ENCODE measurements at regions not wholly inside any gene's neighbourhood (a gene's known extent, or its start where the extent isn't known, plus 50 kb on each side); places are given as distances from the start of the nearest gene placed in this dataset.
A peak's percentile ranks its signal among the peaks of the same experiment; 100 is the strongest.

GRCh38 chr10:126722726-126723125, 52.2 kb upstream of the C10orf90 start:
- ATAC-seq, result no peak
- DNase-seq, result no peak
- Mint-ChIP-seq H3K27me3 (ENCODE audit: low read depth) (no peaks in the 10 kb centered on the region), H3K36me3 (ENCODE audit: insufficient read depth) (no peaks in the 10 kb centered on the region), H3K4me1 (ENCODE audit: low read depth) (no peaks in the 10 kb centered on the region), H3K9me3 (peaks cover 3% of the 10 kb centered on the region), H3K4me3 (no peak overlapping the region)

GRCh38 chr10:126723226-126723625, 52.7 kb upstream of the C10orf90 start:
- Mint-ChIP-seq H3K4me3 (no peak overlapping the region), H3K9me3 (peaks cover 3% of the 10 kb centered on the region), H3K36me3 (ENCODE audit: insufficient read depth) (no peaks in the 10 kb centered on the region), H3K27me3 (ENCODE audit: low read depth) (no peaks in the 10 kb centered on the region), H3K4me1 (ENCODE audit: low read depth) (no peaks in the 10 kb centered on the region)
- ATAC-seq (no peak), DNase-seq (no peak)

- H3K9me3 Mint-ChIP-seq, result no peaks in the 10 kb centered on the region
- no peaks in the 10 kb centered on the region for H3K4me1 Mint-ChIP-seq (ENCODE audit: low read depth)
- DNase-seq (no peak), ATAC-seq (no peak)
- H3K4me3 Mint-ChIP-seq, result no peak overlapping the region
- no peaks in the 10 kb centered on the region for H3K36me3 Mint-ChIP-seq (ENCODE audit: insufficient read depth)
- no peaks in the 10 kb centered on the region for H3K27me3 Mint-ChIP-seq (ENCODE audit: low read depth)
Measured at GRCh38 chr10:126729314-126729870, 58.9 kb upstream of the C10orf90 start.

- no peaks in the 10 kb centered on the region for H3K27me3 Mint-ChIP-seq (ENCODE audit: low read depth)
- no peak for ATAC-seq
- no peak overlapping the region for H3K4me3 Mint-ChIP-seq
- no peaks in the 10 kb centered on the region for H3K4me1 Mint-ChIP-seq (ENCODE audit: low read depth)
- DNase-seq, result no peak
- no peaks in the 10 kb centered on the region for H3K9me3 Mint-ChIP-seq
- H3K36me3 Mint-ChIP-seq (ENCODE audit: insufficient read depth), result no peaks in the 10 kb centered on the region
Measured at GRCh38 chr10:126730856-126731609, 60.5 kb upstream of the C10orf90 start.

GRCh38 chr10:126731610-126731990, 61.1 kb upstream of the C10orf90 start:
- ATAC-seq, result no peak
- Mint-ChIP-seq H3K9me3 (no peaks in the 10 kb centered on the region), H3K27me3 (ENCODE audit: low read depth) (no peaks in the 10 kb centered on the region), H3K4me3 (no peak overlapping the region), H3K36me3 (ENCODE audit: insufficient read depth) (no peaks in the 10 kb centered on the region), H3K4me1 (ENCODE audit: low read depth) (no peaks in the 10 kb centered on the region)
- DNase-seq, result no peak

GRCh38 chr10:126732308-126732707, 61.8 kb upstream of the C10orf90 start:
- H3K4me3 Mint-ChIP-seq, result no peak overlapping the region
- H3K36me3 Mint-ChIP-seq (ENCODE audit: insufficient read depth), result no peaks in the 10 kb centered on the region
- DNase-seq (no peak), ATAC-seq (no peak)
- no peaks in the 10 kb centered on the region for H3K4me1 Mint-ChIP-seq (ENCODE audit: low read depth)
- H3K9me3 Mint-ChIP-seq, result no peaks in the 10 kb centered on the region
- no peaks in the 10 kb centered on the region for H3K27me3 Mint-ChIP-seq (ENCODE audit: low read depth)

GRCh38 chr10:126732868-126733267, 62.4 kb upstream of the C10orf90 start:
- no peaks in the 10 kb centered on the region for H3K4me1 Mint-ChIP-seq (ENCODE audit: low read depth)
- H3K4me3 Mint-ChIP-seq, result no peak overlapping the region
- H3K27me3 Mint-ChIP-seq (ENCODE audit: low read depth), result no peaks in the 10 kb centered on the region
- DNase-seq (no peak), ATAC-seq (no peak)
- no peaks in the 10 kb centered on the region for H3K9me3 Mint-ChIP-seq
- no peaks in the 10 kb centered on the region for H3K36me3 Mint-ChIP-seq (ENCODE audit: insufficient read depth)

GRCh38 chr10:126734015-126734414, 63.5 kb upstream of the C10orf90 start:
- DNase-seq (no peak), ATAC-seq (no peak)
- H3K4me1 Mint-ChIP-seq (ENCODE audit: low read depth), result no peaks in the 10 kb centered on the region
- no peaks in the 10 kb centered on the region for H3K36me3 Mint-ChIP-seq (ENCODE audit: insufficient read depth)
- no peaks in the 10 kb centered on the region for H3K9me3 Mint-ChIP-seq
- no peak overlapping the region for H3K4me3 Mint-ChIP-seq
- H3K27me3 Mint-ChIP-seq (ENCODE audit: low read depth), result no peaks in the 10 kb centered on the region

- ATAC-seq (no peak), DNase-seq (no peak)
- no peak overlapping the region for H3K4me3 Mint-ChIP-seq
- H3K9me3 Mint-ChIP-seq, result no peaks in the 10 kb centered on the region
- no peaks in the 10 kb centered on the region for H3K36me3 Mint-ChIP-seq (ENCODE audit: insufficient read depth)
- no peaks in the 10 kb centered on the region for H3K4me1 Mint-ChIP-seq (ENCODE audit: low read depth)
- no peaks in the 10 kb centered on the region for H3K27me3 Mint-ChIP-seq (ENCODE audit: low read depth)
Measured at GRCh38 chr10:126734967-126735366, 64.5 kb upstream of the C10orf90 start.

GRCh38 chr10:126736142-126736541, 65.6 kb upstream of the C10orf90 start:
- no peaks in the 10 kb centered on the region for H3K27me3 Mint-ChIP-seq (ENCODE audit: low read depth)
- no peaks in the 10 kb centered on the region for H3K4me1 Mint-ChIP-seq (ENCODE audit: low read depth)
- no peaks in the 10 kb centered on the region for H3K36me3 Mint-ChIP-seq (ENCODE audit: insufficient read depth)
- H3K9me3 Mint-ChIP-seq, result no peaks in the 10 kb centered on the region
- H3K4me3 Mint-ChIP-seq, result no peak overlapping the region
- DNase-seq (no peak), ATAC-seq (no peak)

- no peaks in the 10 kb centered on the region for H3K27me3 Mint-ChIP-seq (ENCODE audit: low read depth)
- DNase-seq, result no peak
- ATAC-seq, result no peak
- H3K36me3 Mint-ChIP-seq (ENCODE audit: insufficient read depth), result no peaks in the 10 kb centered on the region
- H3K4me3 Mint-ChIP-seq, result no peak overlapping the region
- no peaks in the 10 kb centered on the region for H3K9me3 Mint-ChIP-seq
- no peaks in the 10 kb centered on the region for H3K4me1 Mint-ChIP-seq (ENCODE audit: low read depth)
Measured at GRCh38 chr10:126736727-126737126, 66.2 kb upstream of the C10orf90 start.

- no peak overlapping the region for H3K4me3 Mint-ChIP-seq
Measured at GRCh38 chr10:126738001-126738400, 67.5 kb upstream of the C10orf90 start.

GRCh38 chr10:126744571-126744970, 74.1 kb upstream of the C10orf90 start:
- no peaks in the 10 kb centered on the region for H3K27me3 Mint-ChIP-seq (ENCODE audit: low read depth)
- DNase-seq (no peak), ATAC-seq (no peak)
- H3K9me3 Mint-ChIP-seq, result peaks cover 4% of the 10 kb centered on the region
- H3K36me3 Mint-ChIP-seq (ENCODE audit: insufficient read depth), result no peaks in the 10 kb centered on the region
- H3K4me1 Mint-ChIP-seq (ENCODE audit: low read depth), result no peaks in the 10 kb centered on the region
- H3K4me3 Mint-ChIP-seq, result no peak overlapping the region

More at GRCh38 chr10:126738001-126738400, 67.5 kb upstream of the C10orf90 start:
- Mint-ChIP-seq H3K36me3 (ENCODE audit: insufficient read depth) (no peaks in the 10 kb centered on the region), H3K4me1 (ENCODE audit: low read depth) (no peaks in the 10 kb centered on the region), H3K27me3 (ENCODE audit: low read depth) (no peaks in the 10 kb centered on the region), H3K9me3 (peaks cover 3% of the 10 kb centered on the region)
- DNase-seq, result no peak
- no peak for ATAC-seq

GRCh38 chr10:126749015-126749655, 78.6 kb upstream of the C10orf90 start:
- no peak overlapping the region for H3K4me3 Mint-ChIP-seq
- no peaks in the 10 kb centered on the region for H3K9me3 Mint-ChIP-seq
- ATAC-seq, result peak; percentile 28 to 37
- DNase-seq, result no peak
- no peaks in the 10 kb centered on the region for H3K4me1 Mint-ChIP-seq (ENCODE audit: low read depth)
- no peaks in the 10 kb centered on the region for H3K27me3 Mint-ChIP-seq (ENCODE audit: low read depth)
- no peaks in the 10 kb centered on the region for H3K36me3 Mint-ChIP-seq (ENCODE audit: insufficient read depth)

GRCh38 chr10:126754966-126755365, 84.5 kb upstream of the C10orf90 start:
- DNase-seq (no peak), ATAC-seq (no peak)
- H3K4me1 Mint-ChIP-seq (ENCODE audit: low read depth), result no peaks in the 10 kb centered on the region
- no peak overlapping the region for H3K4me3 Mint-ChIP-seq
- H3K9me3 Mint-ChIP-seq, result no peaks in the 10 kb centered on the region
- no peaks in the 10 kb centered on the region for H3K36me3 Mint-ChIP-seq (ENCODE audit: insufficient read depth)
- peaks cover 1% of the 10 kb centered on the region for H3K27me3 Mint-ChIP-seq (ENCODE audit: low read depth)
